ENCODE measurements at regions not wholly inside any gene's neighbourhood (a gene's known extent, or its start where the extent isn't known, plus 50 kb on each side); places are given as distances from the start of the nearest gene placed in this dataset.
"Not testable (repeated sequence)": the region's sequence is repeated elsewhere in the genome, so short reads cannot be mapped to it uniquely, and the experiment has no call there.

DNA sequence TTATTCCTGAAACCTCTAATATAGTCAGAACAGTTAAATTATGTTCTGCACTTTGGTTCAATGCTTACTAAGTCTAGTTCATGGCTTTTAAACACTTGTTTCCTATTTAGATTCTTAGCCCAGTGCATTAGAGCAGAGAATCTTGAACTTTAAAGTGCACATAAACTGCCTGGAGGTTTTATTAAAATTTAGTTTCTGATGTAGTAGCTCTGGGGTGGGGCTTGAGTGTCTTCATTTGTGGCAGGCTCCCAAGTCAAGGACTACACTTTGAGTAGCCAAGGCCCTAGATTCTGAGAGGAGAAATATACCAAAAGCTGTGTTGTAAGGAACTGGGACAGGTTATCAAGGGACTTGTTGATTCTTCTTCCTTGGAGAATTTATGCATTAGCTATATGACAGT is 1604.2 kb downstream of the KHDRBS2 start:
- intact Hi-C loops (cut with micrococcal nuclease): no loop called here
- no peaks in the 10 kb centered on the region for H3K36me3 ChIP-seq
- H3K9me3 ChIP-seq (replicated peaks): peaks cover 19% of the 10 kb centered on the region

DNA sequence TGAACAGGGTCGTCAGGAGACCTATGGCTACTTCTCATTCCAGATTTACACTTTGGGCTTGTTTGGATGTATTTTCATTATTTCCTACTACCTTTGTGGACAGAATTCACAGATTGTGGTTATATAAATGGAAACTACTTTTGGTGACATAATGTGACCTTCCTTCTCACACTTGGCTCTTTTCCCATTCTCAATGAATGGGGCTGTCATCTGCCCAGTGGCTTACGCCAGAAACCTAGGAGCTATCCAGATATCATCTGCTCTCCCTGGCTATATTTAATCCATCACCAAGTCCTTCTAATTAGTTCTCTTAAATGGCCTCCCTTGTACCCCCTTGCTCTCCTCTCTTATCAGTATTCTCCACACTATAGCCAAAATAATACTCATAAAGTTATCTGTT is 1606.8 kb downstream of the KHDRBS2 start:
- Histone ChIP-seq H3K9me3 (replicated peaks) (peaks cover 41% of the 10 kb centered on the region), H3K4me3 (no peak overlapping the region), H3K27me3 (ENCODE audit: low read depth) (no peaks in the 10 kb centered on the region), H3K4me1 (no peaks in the 10 kb centered on the region), H3K27ac (replicated peaks) (no peak overlapping the region), H3K36me3 (no peaks in the 10 kb centered on the region)
- no peak for DNase-seq
- intact Hi-C loops (cut with micrococcal nuclease): no loop called here
- TF ChIP-seq, protein P1, sequence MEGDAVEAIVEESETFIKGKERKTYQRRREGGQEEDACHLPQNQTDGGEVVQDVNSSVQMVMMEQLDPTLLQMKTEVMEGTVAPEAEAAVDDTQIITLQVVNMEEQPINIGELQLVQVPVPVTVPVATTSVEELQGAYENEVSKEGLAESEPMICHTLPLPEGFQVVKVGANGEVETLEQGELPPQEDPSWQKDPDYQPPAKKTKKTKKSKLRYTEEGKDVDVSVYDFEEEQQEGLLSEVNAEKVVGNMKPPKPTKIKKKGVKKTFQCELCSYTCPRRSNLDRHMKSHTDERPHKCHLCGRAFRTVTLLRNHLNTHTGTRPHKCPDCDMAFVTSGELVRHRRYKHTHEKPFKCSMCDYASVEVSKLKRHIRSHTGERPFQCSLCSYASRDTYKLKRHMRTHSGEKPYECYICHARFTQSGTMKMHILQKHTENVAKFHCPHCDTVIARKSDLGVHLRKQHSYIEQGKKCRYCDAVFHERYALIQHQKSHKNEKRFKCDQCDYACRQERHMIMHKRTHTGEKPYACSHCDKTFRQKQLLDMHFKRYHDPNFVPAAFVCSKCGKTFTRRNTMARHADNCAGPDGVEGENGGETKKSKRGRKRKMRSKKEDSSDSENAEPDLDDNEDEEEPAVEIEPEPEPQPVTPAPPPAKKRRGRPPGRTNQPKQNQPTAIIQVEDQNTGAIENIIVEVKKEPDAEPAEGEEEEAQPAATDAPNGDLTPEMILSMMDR (IDR thresholded peaks at IDR 0.05; ENCODE audit: borderline replicate concordance): no peak

More for the DNA sequence above, 1604.2 kb downstream of the KHDRBS2 start:
- Histone ChIP-seq H3K4me1 (no peaks in the 10 kb centered on the region), H3K27ac (replicated peaks) (no peak overlapping the region), H3K4me3 (no peak overlapping the region), H3K27me3 (ENCODE audit: low read depth) (no peaks in the 10 kb centered on the region)
- TF ChIP-seq, protein P1 (IDR thresholded peaks at IDR 0.05; ENCODE audit: borderline replicate concordance): no peak
- DNase-seq: no peak

DNA sequence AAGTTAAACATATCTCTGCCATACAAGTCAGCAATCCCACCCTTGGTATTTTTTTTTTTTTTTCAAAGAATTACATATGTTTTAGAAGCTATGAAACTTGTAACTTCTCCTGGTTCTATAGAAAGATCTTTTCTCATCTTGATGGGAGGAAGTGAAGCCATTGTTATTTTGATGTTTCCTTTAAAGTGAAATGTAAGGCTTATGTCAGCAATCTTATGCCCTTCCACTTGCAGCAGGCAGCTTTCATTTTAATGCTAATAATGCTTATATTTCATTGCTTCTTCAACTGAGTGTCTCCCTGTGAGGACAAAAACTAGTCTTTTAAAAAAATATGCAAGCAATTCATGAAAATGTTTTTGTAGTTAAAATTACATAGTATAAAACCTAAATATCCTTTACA is 1614.7 kb downstream of the KHDRBS2 start:
- Histone ChIP-seq H3K36me3 (no peaks in the 10 kb centered on the region), H3K27me3 (ENCODE audit: low read depth) (no peaks in the 10 kb centered on the region), H3K4me1 (no peaks in the 10 kb centered on the region), H3K27ac (replicated peaks) (no peak overlapping the region), H3K4me3 (no peak overlapping the region), H3K9me3 (replicated peaks) (peaks cover 44% of the 10 kb centered on the region)
- DNase-seq: no peak
- intact Hi-C loops (cut with micrococcal nuclease): no loop called here
- TF ChIP-seq, protein P1 (IDR thresholded peaks at IDR 0.05; ENCODE audit: borderline replicate concordance): no peak

DNA sequence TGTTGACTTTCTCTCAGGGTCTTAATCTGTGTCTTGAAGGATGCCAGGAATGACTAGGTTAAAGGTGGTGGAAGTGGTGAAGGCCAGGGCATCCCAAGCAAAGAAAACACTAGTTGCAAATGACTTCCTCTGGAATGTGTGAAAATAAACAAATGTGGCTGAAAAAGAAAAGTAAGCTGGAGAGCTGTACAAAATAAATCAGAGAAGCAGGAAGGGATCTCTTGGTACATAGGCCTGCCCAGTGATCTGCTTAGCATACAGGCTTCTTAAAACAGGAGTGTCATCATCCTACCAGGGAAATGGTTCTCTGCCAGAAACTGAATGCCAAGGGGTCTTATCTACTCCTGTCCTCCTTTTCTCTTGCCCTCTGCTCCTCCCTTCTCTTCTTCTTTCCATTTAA is 1616.0 kb downstream of the KHDRBS2 start:
- Histone ChIP-seq H3K27me3 (ENCODE audit: low read depth) (no peaks in the 10 kb centered on the region), H3K4me3 (no peak overlapping the region), H3K4me1 (no peaks in the 10 kb centered on the region), H3K27ac (replicated peaks) (no peak overlapping the region), H3K9me3 (replicated peaks) (peaks cover 44% of the 10 kb centered on the region), H3K36me3 (no peaks in the 10 kb centered on the region)
- no peak for DNase-seq
- intact Hi-C loops (cut with micrococcal nuclease): no loop called here
- TF ChIP-seq, protein P1 (IDR thresholded peaks at IDR 0.05; ENCODE audit: borderline replicate concordance): no peak

DNA sequence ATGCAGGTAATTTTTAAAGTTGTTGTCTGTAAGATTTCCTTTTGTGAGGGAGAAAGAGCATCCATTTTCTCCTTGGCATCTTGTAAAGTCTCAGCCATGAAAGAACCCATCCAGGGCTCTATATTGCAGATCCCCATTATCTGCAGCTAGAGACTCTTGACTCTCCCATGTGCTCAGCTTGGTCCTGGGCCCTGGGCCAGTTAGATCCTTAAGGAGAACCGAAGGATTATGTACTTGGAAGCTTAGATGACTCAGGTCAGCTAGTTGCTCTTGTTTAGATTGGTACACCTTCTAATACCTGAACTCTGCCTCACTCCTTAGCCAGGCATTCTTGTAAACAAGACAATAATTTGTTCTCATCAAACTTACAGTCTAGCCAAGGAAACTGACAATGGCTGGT is 1617.6 kb downstream of the KHDRBS2 start:
- Histone ChIP-seq H3K27ac (replicated peaks) (no peak overlapping the region), H3K27me3 (ENCODE audit: low read depth) (no peaks in the 10 kb centered on the region), H3K4me1 (no peaks in the 10 kb centered on the region), H3K9me3 (replicated peaks) (peaks cover 41% of the 10 kb centered on the region), H3K36me3 (no peaks in the 10 kb centered on the region), H3K4me3 (no peak overlapping the region)
- intact Hi-C loops (cut with micrococcal nuclease): no loop called here
- TF ChIP-seq, protein P1 (IDR thresholded peaks at IDR 0.05; ENCODE audit: borderline replicate concordance): no peak
- no peak for DNase-seq

DNA sequence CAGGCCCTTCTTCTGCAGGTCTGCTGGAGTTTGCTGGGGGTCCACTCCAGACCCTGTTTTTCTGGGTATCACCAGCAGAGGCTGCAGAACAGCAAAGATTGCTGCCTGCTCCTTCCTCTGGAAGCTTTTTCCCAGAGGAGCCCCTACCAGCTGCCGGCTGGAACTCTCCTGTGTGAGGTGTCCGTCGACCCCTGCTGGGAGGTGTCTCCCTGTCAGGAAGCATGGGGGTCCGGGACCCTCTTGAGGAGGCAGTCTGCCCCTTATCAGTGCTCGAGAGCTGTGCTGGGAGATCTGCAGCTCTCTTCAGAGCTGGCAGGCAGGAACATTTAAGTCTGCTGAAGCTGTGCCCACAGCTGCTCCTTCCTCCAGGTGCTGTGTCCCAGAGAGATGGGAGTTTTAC is 1622.8 kb downstream of the KHDRBS2 start:
- H3K36me3 ChIP-seq; H3K27me3 ChIP-seq (ENCODE audit: low read depth); H3K27ac ChIP-seq (replicated peaks); DNase-seq; intact Hi-C loops (cut with micrococcal nuclease); H3K4me1 ChIP-seq; H3K4me3 ChIP-seq: not testable (repeated sequence)
- peaks cover 75% of the 10 kb centered on the region for H3K9me3 ChIP-seq (replicated peaks)

Measured in left ventricle myocardium inferior (tissue), 1 donor.